HFFc6 (cell line): ENCODE measurements at regions not wholly inside any gene's neighbourhood (a gene's known extent, or its start where the extent isn't known, plus 50 kb on each side); places are given as distances from the start of the nearest gene placed in this dataset.

Source experiments
- DNase-seq: peaks from one replicate; pipeline ENCODE4 v3.0.0-alpha.2; 2018
- H3K27ac Mint-ChIP-seq: 2 replicates; pipeline ENCODE4 v1.8.0; 2020; ENCODE audit warnings: mild to moderate bottlenecking, mixed read lengths
- H3K27me3 Mint-ChIP-seq: 2 replicates; pipeline ENCODE4 v1.8.0; 2021; ENCODE audit warnings: mild to moderate bottlenecking, moderate library complexity, mixed read lengths; ENCODE audit not compliant: insufficient read depth
- H3K36me3 Mint-ChIP-seq: 2 replicates; pipeline ENCODE4 v1.8.0; 2021; ENCODE audit warnings: low read depth, mixed read lengths
- H3K4me1 Mint-ChIP-seq: 2 replicates; pipeline ENCODE4 v1.8.0; 2020; ENCODE audit warnings: low read depth, mixed read lengths
- H3K4me3 Mint-ChIP-seq: 2 replicates; pipeline ENCODE4 v1.8.0; 2020; ENCODE audit warnings: mild to moderate bottlenecking, moderate library complexity, mixed read lengths
- H3K9me3 Mint-ChIP-seq: 2 replicates; pipeline ENCODE4 v1.8.0; 2020; ENCODE audit warnings: mild to moderate bottlenecking, mixed read lengths
- CTCF ChIP-seq: fragments of 200-600 bp; sonication (generic); IDR thresholded peaks from 2 replicates; pipeline ENCODE4 v1.5.0; 2021; ENCODE audit warnings: antibody characterized with exemption, mild to moderate bottlenecking

- DNase-seq, result no peak
- Mint-ChIP-seq H3K27me3 (peaks cover 13% of the 10 kb centered on the region), H3K9me3 (peaks cover 5% of the 10 kb centered on the region; the same call in 1 of the 2 replicates), H3K4me3 (no peak overlapping the region), H3K27ac (no peak overlapping the region), H3K4me1 (no peaks in the 10 kb centered on the region), H3K36me3 (no peaks in the 10 kb centered on the region)
- no peak for TF ChIP-seq CTCF
Observed at GRCh38 chr17:45679426-45679825, 104.7 kb upstream of the CRHR1 start.

- no peak for TF ChIP-seq CTCF
Observed at GRCh38 chr17:45680360-45680759, 103.8 kb upstream of the CRHR1 start.

GRCh38 chr17:45681706-45682105 lies 102.4 kb upstream of the CRHR1 start:
- Mint-ChIP-seq H3K27ac (no peak overlapping the region), H3K36me3 (no peaks in the 10 kb centered on the region), H3K4me1 (no peaks in the 10 kb centered on the region), H3K4me3 (no peak overlapping the region), H3K9me3 (peaks cover 5% of the 10 kb centered on the region; the same call in 1 of the 2 replicates), H3K27me3 (peaks cover 18% of the 10 kb centered on the region)
- DNase-seq, result no peak
- no peak for TF ChIP-seq CTCF

More at GRCh38 chr17:45680360-45680759, 103.8 kb upstream of the CRHR1 start:
- DNase-seq, result no peak
- Mint-ChIP-seq H3K4me1 (no peaks in the 10 kb centered on the region), H3K9me3 (peaks cover 5% of the 10 kb centered on the region; the same call in 1 of the 2 replicates), H3K27ac (no peak overlapping the region), H3K36me3 (no peaks in the 10 kb centered on the region), H3K27me3 (peaks cover 13% of the 10 kb centered on the region), H3K4me3 (no peak overlapping the region)

GRCh38 chr17:45686250-45686649 lies 97.9 kb upstream of the CRHR1 start:
- Mint-ChIP-seq H3K27me3 (peaks cover 46% of the 10 kb centered on the region), H3K9me3 (no peaks in the 10 kb centered on the region; the same call in 1 of the 2 replicates), H3K4me1 (no peaks in the 10 kb centered on the region), H3K36me3 (no peaks in the 10 kb centered on the region), H3K27ac (no peak overlapping the region), H3K4me3 (no peak overlapping the region)
- DNase-seq, result no peak
- TF ChIP-seq CTCF, result no peak

- H3K36me3 Mint-ChIP-seq, result no peaks in the 10 kb centered on the region
- no peaks in the 10 kb centered on the region for H3K4me1 Mint-ChIP-seq
- DNase-seq, result no peak
- H3K4me3 Mint-ChIP-seq, result no peak overlapping the region
- peaks cover 43% of the 10 kb centered on the region for H3K27me3 Mint-ChIP-seq
- H3K27ac Mint-ChIP-seq, result no peak overlapping the region
- no peak for TF ChIP-seq CTCF
- no peaks in the 10 kb centered on the region; the same call in 1 of the 2 replicates for H3K9me3 Mint-ChIP-seq
Observed at GRCh38 chr17:45687594-45687993, 96.5 kb upstream of the CRHR1 start.

- Mint-ChIP-seq H3K36me3 (no peaks in the 10 kb centered on the region), H3K9me3 (no peaks in the 10 kb centered on the region; the same call in 1 of the 2 replicates), H3K4me3 (no peak overlapping the region), H3K27me3 (peaks cover 43% of the 10 kb centered on the region), H3K4me1 (no peaks in the 10 kb centered on the region), H3K27ac (no peak overlapping the region)
- TF ChIP-seq CTCF, result no peak
- no peak for DNase-seq
Observed at GRCh38 chr17:45688353-45688752, 95.8 kb upstream of the CRHR1 start.
